ENCODE measurements at regions not wholly inside any gene's neighbourhood (a gene's known extent, or its start where the extent isn't known, plus 50 kb on each side); places are given as distances from the start of the nearest gene placed in this dataset.
"Not testable (repeated sequence)": the region's sequence is repeated elsewhere in the genome, so short reads cannot be mapped to it uniquely, and the experiment has no call there.

- no peak for DNase-seq
Measured at GRCh38 chrX:73940893-73941470, 88.5 kb upstream of the XIST start.

- not testable (repeated sequence) for DNase-seq
Measured at GRCh38 chrX:73937843-73938242, 85.3 kb upstream of the XIST start.

- DNase-seq: no peak
Measured at GRCh38 chrX:73932522-73932921, 80.0 kb upstream of the XIST start.

- no peak for DNase-seq
Measured at GRCh38 chrX:73930300-73930699, 77.8 kb upstream of the XIST start.

GRCh38 chrX:73922856-73923455 lies 70.4 kb upstream of the XIST start:
- DNase-seq: no peak

GRCh38 chrX:73916931-73917667 lies 64.6 kb upstream of the XIST start:
- no peak for DNase-seq

GRCh38 chrX:73916489-73916888 lies 64.0 kb upstream of the XIST start:
- DNase-seq: no peak

- DNase-seq: not testable (repeated sequence)
Measured at GRCh38 chrX:73914792-73915191, 62.3 kb upstream of the XIST start.

GRCh38 chrX:73913580-73913979 lies 61.1 kb upstream of the XIST start:
- DNase-seq: no peak

GRCh38 chrX:73911946-73912345 lies 59.4 kb upstream of the XIST start:
- DNase-seq: not testable (repeated sequence)

- DNase-seq: not testable (repeated sequence)
Measured at GRCh38 chrX:73905749-73906374, 53.3 kb upstream of the XIST start.

GRCh38 chrX:73903941-73904340 lies 51.4 kb upstream of the XIST start:
- no peak for DNase-seq
